ENCODE measurements at regions not wholly inside any gene's neighbourhood (a gene's known extent, or its start where the extent isn't known, plus 50 kb on each side); places are given as distances from the start of the nearest gene placed in this dataset.

DNA sequence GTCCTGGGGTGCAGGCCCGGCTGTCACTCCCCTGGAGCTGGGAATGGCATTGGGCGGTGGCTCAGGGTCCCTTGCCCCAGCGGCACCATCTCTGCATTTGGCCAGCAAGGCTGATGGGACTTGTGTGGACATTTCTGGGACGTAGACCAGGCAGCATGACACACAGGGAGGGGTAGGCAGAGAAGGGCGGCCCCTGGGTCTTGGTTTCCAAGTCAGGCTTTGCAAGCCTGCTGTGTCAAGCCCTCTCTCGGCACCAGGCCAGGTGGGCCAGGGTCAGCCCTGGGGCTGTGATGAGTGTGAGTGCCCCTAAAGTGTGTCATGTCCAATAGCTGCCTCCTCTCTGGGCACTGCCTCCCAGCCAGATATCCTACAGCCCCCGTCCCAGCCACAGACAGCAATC, 335.2 kb downstream of the SEC14L1 start:
- DNase-seq (ENCODE audit: extremely low spot score, insufficient read length, low read depth) = no peak
- no peak for FAIRE-seq

GRCh38 chr17:77476498-77476897, 335.7 kb downstream of the SEC14L1 start:
- DNase-seq (ENCODE audit: extremely low spot score, insufficient read length, low read depth) (no peak), FAIRE-seq (no peak)

DNA sequence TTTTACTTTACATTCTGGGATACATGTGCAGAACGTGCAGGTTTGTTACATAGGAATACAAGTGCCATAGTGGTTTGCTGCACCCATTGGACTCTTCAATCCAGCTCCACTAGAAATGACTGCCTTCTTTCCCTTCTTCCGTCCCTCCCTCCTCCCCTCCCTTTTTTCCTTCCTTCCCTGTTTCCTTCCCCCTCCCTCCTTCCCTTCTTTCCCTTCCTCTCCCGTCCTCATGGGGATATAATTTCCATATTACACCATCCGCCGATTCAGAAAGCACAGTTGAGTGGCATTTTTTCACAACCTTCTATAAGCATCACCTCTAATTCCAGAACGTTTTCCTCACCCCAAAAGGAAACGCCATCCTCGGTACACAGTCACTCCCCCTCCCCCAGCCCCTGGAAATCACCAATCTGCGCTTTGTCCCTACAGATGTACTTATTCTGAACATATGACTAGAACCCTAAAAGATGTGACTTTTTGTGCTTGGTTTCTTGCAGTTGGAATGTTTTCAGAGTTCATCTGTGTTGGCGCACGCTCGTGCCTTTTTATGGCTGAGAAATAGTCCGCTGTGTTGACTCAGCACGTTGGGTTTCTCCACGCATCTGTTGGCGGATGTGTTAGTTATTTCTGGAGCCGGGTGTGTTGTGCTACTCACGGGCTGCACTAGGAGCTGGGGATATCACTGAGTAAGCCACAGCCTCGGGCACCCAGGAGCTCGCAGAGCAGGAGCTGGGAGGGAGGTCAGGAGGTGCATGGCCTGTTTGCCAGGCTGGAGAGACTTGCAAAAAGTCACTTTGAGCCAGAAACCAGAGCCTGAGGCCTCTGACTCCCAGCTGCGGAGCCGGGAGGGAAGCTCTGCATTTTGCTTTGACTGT, 336.4 kb downstream of the SEC14L1 start:
- DNase-seq (ENCODE audit: extremely low spot score, insufficient read length, low read depth) = no peak
- no peak for FAIRE-seq

DNA sequence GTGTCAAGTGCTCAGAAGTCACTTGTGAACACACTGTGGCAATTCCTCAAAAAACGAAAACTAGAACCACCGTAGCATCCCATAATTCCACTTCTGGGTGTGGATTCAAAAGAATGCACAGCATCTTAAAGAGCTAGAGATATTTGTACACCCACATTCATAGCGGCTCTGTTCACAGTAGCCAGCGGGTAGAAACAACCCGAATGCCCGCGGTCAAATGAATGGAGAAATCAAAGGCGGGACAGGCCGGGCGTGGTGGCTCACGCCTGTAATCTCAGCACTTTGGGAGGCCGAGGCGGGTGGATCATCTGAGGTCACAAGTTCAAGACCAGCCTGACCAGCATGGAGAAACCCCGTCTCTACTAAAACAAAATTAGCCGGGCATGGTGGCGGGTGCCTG, 337.5 kb downstream of the SEC14L1 start:
- DNase-seq (ENCODE audit: extremely low spot score, insufficient read length, low read depth) (no peak), FAIRE-seq (no peak)

DNA sequence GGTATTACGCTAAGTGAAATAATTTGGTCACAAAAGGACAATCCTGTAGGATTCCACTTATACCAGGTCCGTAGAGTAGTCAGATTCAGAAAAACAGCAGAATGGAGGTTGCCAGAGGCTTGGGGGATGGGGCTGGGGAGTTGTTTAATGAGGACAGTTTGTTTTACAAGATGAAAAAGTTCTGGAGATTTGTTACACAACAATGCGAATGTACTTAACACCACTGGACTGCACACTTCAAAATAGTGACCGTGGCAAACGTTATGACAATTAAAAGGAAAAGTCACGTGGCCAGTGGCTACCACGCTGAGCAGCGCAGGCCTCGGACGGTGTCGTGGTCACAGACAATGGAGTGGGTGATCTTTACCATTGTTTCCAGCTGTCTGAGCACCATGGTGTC, 338.1 kb downstream of the SEC14L1 start:
- DNase-seq (ENCODE audit: extremely low spot score, insufficient read length, low read depth) = no peak

GRCh38 chr17:77479372-77480198, 338.8 kb downstream of the SEC14L1 start:
- DNase-seq (ENCODE audit: extremely low spot score, insufficient read length, low read depth) (no peak), FAIRE-seq (no peak)

More for the DNA sequence above, 338.1 kb downstream of the SEC14L1 start:
- no peak for FAIRE-seq

DNA sequence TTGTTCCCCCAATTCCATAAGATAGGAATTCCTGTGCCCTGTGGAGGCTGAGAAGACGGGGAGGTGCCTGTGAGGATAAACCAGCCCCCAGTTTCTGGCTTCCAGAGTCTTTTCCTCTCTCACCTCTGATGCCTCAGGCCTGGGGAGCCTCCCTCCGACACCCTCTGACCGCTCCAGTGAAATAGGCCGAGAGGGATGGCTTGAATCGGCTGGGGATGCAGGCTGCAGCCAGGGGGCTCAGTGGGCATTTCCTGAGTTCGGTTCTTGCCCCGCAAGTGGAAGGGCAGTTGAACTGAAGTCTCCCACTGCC, 339.4 kb downstream of the SEC14L1 start:
- no peak for DNase-seq (ENCODE audit: extremely low spot score, insufficient read length, low read depth)
- FAIRE-seq = no peak

DNA sequence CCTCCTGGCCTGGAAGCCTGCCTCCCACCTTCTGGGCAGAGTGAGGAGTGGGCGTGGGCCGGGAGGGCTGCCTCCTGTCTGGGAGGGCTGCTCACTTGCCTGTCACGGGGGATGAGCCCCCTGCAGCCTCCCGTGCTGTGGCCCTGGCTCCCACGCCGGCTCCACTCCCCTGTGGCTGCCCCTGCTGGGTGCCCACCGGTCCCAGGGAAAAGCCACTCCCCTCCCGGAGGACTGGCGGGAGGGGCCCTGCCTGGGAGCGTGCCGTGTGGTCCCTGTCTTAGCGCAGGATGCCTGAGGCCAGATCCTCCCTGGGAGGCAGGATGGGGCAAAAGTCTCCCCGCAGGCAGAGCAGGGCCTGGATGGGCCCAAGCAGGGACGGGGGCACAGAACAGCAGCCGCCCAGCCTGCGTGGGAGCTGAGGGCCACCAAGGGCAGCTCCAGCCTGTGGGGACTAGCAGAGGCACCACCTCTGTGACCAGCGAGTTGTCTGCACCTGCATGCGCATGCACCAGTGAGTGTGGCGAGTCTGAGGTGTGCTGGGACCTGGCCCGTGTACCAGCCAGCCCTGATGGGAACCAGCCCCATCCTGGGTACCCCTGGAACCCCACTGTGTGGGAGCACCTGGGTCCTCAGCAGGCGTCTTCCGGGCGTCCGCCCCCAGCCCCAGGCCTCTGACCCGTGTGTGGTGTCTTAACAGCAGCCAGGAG, 339.9 kb downstream of the SEC14L1 start:
- FAIRE-seq = no peak
- no peak for DNase-seq (ENCODE audit: extremely low spot score, insufficient read length, low read depth)

DNA sequence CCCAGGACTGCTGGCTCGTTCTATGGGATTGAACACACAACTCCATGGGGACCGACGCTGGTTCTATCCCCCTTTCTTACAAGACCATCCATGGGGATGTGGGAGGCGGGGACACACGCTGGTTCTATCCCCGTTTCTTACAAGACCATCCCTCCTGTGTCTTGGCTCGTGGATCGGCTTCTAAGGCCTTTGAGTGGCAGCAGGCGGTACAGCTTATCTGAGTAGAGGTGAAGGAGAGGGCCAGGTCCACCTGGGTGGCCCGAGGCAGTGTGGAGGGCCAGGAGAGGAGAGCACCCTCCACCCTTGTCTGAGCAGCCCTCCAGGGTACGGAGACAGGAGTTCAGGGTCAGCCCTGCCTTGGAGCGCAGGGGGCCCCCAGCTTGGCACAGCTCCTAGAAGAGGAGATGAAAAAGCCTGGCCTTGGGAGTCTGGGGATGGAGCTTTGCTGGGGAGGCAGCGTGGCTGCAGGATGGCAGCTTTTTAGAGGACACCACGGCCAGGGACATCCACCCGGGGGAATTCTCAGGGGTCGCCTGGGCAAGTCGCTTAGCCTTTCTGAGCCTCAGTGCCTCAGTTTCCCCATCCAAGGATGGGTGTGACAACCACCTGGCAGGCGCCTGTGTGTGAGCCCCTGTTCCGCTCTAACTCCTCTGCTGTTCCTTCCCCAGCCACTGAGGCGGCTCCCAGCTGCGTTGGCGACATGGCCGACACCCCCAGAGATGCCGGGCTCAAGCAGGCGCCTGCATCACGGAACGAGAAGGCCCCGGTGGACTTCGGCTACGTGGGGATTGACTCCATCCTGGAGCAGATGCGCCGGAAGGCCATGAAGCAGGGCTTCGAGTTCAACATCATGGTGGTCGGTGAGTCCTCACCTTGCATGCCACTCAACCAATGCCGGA, 341.0 kb downstream of the SEC14L1 start:
- no peak for DNase-seq (ENCODE audit: extremely low spot score, insufficient read length, low read depth)
- FAIRE-seq = no peak

DNA sequence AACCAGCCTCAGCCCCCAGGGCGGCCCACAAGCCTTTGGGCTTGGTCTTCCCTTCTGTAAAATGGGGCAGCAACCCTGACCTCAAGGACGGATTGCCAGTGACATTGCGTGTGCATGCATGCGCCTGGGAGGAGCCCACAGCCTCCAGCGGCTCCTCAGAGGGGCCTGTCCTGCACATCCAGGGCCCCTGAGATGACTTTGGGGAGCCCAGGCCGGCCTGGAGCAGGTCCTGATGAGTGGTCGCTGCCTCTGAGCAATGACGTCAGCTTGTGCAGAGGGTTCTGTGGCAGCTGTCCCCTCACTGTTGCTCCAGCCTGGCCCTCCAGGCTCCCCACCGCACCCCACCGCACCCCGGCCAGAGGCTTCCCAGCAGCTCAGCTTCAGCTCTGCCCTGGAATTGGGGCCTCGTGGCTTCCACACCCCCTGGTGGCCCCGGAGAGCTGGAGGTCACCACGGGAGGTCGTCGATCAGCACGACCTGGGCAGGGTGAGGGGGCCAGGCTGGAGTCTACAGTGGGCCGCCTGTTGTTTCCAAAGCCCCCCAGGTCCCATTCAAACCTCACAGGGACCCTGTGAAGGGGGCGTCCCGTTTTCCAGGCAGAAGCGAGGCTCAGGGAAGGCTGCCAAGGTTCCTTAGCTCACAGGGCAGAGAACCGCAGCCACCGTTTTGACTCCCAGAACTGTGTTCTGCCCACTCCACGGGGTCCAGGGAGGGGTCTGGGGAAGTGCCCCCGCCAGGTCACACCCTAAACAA, 341.8 kb downstream of the SEC14L1 start:
- DNase-seq (ENCODE audit: extremely low spot score, insufficient read length, low read depth) (no peak), FAIRE-seq (no peak)

- no peak for FAIRE-seq
Observed at GRCh38 chr17:77483128-77483598, 342.4 kb downstream of the SEC14L1 start.

GRCh38 chr17:77484111-77484510, 343.3 kb downstream of the SEC14L1 start:
- DNase-seq (ENCODE audit: extremely low spot score, insufficient read length, low read depth) (no peak), FAIRE-seq (no peak)

More at GRCh38 chr17:77483128-77483598, 342.4 kb downstream of the SEC14L1 start:
- DNase-seq (ENCODE audit: extremely low spot score, insufficient read length, low read depth) = no peak

DNA sequence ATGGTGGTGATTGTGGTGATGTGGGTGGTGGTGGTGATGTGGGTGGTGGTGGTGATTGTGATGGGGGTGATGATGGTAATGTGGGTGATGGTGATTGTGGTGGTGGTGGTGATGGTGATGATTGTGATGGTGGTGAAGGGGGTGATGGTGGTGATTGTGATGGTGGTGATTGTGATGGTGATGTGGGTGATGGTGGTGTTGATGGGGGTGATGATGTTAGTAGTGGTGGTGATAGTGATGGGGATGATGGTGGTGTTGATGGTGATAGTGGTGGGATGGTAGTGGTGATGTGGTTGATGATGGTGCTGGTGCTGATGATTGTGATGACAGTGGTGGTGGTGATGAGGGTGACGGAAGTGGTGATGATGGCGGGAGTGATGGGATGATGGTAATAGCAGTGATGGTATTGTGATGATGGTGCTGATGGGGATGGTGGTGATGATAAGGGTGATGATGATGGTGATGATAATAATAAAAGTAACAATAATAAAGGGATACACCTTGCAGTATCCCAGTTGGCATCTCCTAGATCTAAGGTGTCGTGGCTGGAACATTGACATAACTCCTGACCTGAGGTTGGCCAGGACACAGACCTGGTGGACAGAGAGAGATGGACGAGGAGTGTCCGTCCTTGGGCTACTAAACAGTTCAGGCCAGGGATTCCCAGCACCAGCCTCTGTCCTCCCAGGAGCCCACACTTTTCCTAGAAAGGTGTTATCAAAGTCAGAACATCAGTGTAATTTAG, 344.5 kb downstream of the SEC14L1 start:
- FAIRE-seq (no peak), DNase-seq (ENCODE audit: extremely low spot score, insufficient read length, low read depth) (no peak)

- FAIRE-seq = no peak
- no peak for DNase-seq (ENCODE audit: extremely low spot score, insufficient read length, low read depth)
Observed at GRCh38 chr17:77487211-77487629, 346.5 kb downstream of the SEC14L1 start.

- FAIRE-seq (no peak), DNase-seq (ENCODE audit: extremely low spot score, insufficient read length, low read depth) (no peak)
Observed at GRCh38 chr17:77487677-77488530, 347.1 kb downstream of the SEC14L1 start.

DNA sequence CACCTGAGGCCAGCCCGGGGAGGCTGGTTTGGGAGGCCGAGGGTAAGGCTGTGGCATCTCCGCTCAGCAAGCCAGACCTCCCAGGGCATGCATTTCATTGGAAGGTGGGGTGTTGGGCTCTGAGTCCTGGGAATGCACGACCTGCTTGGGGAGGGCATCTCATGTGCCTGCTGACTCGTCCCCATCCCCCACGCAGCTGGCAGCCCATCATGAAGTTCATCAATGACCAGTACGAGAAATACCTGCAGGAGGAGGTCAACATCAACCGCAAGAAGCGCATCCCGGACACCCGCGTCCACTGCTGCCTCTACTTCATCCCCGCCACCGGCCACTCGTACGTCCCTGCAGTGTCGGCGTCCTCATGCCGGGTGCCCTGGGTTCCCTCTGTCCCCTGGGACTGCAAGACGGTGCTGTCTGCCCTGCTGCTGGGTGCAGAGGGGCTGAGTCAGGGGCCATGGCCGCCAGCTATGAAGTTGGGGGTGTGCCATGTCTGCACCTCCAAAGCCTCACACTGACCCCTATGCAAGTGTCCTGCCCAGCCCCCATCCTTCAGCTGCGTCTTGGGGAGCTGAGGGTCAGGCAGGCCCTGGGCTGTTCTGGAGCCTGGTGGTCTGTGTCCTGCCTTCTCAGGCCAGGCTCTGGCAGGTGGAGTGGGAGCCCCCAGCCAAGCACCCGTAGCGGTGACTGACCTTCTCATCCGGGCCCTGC, 347.9 kb downstream of the SEC14L1 start:
- no peak for DNase-seq (ENCODE audit: extremely low spot score, insufficient read length, low read depth)
- no peak for FAIRE-seq
